Nephron progenitor cell (in vitro differentiated cells): ENCODE measurements at regions not wholly inside any gene's neighbourhood (a gene's known extent, or its start where the extent isn't known, plus 50 kb on each side); places are given as distances from the start of the nearest gene placed in this dataset.
"Not testable (repeated sequence)": the region's sequence is repeated elsewhere in the genome, so short reads cannot be mapped to it uniquely, and the experiment has no call there.

Experiments used
- DNase-seq: peaks from one replicate; pipeline ENCODE4 v3.0.0; 2021
- H3K27ac Mint-ChIP-seq: 2 replicates; pipeline ENCODE4 v1.8.0; 2021; ENCODE audit warnings: mild to moderate bottlenecking, moderate library complexity, mixed read lengths
- H3K27me3 Mint-ChIP-seq: 2 replicates; pipeline ENCODE4 v1.8.0; 2021; ENCODE audit warnings: mild to moderate bottlenecking, low read depth, mixed read lengths; ENCODE audit not compliant: poor library complexity
- H3K36me3 Mint-ChIP-seq: 2 replicates; pipeline ENCODE4 v1.8.0; 2021; ENCODE audit warnings: low read depth, mixed read lengths
- H3K4me1 Mint-ChIP-seq: 2 replicates; pipeline ENCODE4 v1.8.0; 2021; ENCODE audit warnings: mixed read lengths
- H3K4me3 Mint-ChIP-seq: 2 replicates; pipeline ENCODE4 v1.8.0; 2021; ENCODE audit warnings: mild to moderate bottlenecking, moderate library complexity, mixed read lengths
- H3K9me3 Mint-ChIP-seq: 2 replicates; pipeline ENCODE4 v1.8.0; 2021; ENCODE audit warnings: mild to moderate bottlenecking, moderate library complexity, mixed read lengths
- TF ChIP-seq, protein P1 (sequence below): fragments of 200-600 bp; sonication (generic); IDR thresholded peaks from 2 replicates; pipeline ENCODE4 v1.5.0; 2021; ENCODE audit warnings: antibody characterized with exemption

GRCh38 chr3:127440384-127440783, 150.1 kb downstream of the TPRA1 start:
- Mint-ChIP-seq H3K4me1 (no peaks in the 10 kb centered on the region), H3K36me3 (no peaks in the 10 kb centered on the region), H3K27me3 (peaks cover 17% of the 10 kb centered on the region), H3K9me3 (no peaks in the 10 kb centered on the region), H3K27ac (no peak overlapping the region), H3K4me3 (no peak overlapping the region)
- TF ChIP-seq, protein P1, sequence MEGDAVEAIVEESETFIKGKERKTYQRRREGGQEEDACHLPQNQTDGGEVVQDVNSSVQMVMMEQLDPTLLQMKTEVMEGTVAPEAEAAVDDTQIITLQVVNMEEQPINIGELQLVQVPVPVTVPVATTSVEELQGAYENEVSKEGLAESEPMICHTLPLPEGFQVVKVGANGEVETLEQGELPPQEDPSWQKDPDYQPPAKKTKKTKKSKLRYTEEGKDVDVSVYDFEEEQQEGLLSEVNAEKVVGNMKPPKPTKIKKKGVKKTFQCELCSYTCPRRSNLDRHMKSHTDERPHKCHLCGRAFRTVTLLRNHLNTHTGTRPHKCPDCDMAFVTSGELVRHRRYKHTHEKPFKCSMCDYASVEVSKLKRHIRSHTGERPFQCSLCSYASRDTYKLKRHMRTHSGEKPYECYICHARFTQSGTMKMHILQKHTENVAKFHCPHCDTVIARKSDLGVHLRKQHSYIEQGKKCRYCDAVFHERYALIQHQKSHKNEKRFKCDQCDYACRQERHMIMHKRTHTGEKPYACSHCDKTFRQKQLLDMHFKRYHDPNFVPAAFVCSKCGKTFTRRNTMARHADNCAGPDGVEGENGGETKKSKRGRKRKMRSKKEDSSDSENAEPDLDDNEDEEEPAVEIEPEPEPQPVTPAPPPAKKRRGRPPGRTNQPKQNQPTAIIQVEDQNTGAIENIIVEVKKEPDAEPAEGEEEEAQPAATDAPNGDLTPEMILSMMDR, result no peak
- DNase-seq, result no peak

- H3K4me1 Mint-ChIP-seq, result no peaks in the 10 kb centered on the region
- no peaks in the 10 kb centered on the region for H3K9me3 Mint-ChIP-seq
- H3K36me3 Mint-ChIP-seq, result no peaks in the 10 kb centered on the region
- no peak overlapping the region for H3K27ac Mint-ChIP-seq
- H3K27me3 Mint-ChIP-seq, result peaks cover 17% of the 10 kb centered on the region
- TF ChIP-seq, protein P1, result no peak
- no peak overlapping the region for H3K4me3 Mint-ChIP-seq
- DNase-seq, result no peak
Measured at GRCh38 chr3:127439621-127440020, 150.9 kb downstream of the TPRA1 start.

GRCh38 chr3:127438951-127439350, 151.1 kb upstream of the PRR20G start:
- Mint-ChIP-seq H3K4me1 (no peaks in the 10 kb centered on the region), H3K27me3 (peaks cover 17% of the 10 kb centered on the region), H3K4me3 (no peak overlapping the region), H3K36me3 (no peaks in the 10 kb centered on the region), H3K27ac (no peak overlapping the region), H3K9me3 (no peaks in the 10 kb centered on the region)
- TF ChIP-seq, protein P1, result no peak
- DNase-seq, result no peak

DNA sequence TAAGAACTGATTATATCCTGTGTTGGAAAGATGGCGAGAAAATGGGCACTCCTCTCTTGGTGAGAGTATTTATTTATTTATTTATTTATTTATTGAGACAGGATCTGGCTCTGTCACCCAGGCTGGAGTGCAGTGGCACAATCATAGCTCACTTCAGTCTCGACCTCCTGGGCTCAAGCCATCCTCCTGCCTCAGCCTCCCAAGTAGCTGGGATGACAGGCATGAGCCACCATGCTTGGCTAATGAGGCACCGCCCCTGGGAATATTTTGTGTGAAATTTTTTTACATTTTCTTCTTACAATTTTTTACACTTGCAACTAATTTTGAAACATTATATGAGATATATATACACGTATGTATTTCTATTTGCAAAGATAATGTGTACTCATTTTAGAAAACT, 150.5 kb upstream of the PRR20G start:
- no peak overlapping the region for H3K27ac Mint-ChIP-seq
- DNase-seq, result no peak
- H3K4me1 Mint-ChIP-seq, result no peaks in the 10 kb centered on the region
- no peak overlapping the region for H3K4me3 Mint-ChIP-seq
- H3K36me3 Mint-ChIP-seq, result no peaks in the 10 kb centered on the region
- TF ChIP-seq, protein P1, result no peak
- peaks cover 17% of the 10 kb centered on the region for H3K27me3 Mint-ChIP-seq
- H3K9me3 Mint-ChIP-seq, result no peaks in the 10 kb centered on the region

DNA sequence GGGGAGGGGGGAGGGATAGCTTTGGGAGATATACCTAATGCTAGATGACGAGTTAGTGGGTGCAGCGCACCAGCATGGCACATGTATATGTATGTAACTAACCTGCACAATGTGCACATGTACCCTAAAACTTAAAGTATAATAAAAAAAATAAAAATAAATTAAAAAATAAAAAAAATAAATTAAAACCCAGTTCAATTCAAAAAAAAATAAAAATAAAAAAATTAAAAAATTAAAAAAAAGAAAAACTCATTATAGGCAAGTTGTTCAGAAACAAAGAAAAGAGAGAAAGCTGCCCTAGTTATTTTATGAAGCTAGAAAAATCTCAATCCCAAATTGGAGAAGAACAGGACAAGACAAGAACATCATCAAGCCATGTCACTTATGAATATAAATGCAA, 147.5 kb upstream of the PRR20G start:
- not testable (repeated sequence) for H3K4me1 Mint-ChIP-seq, H3K9me3 Mint-ChIP-seq, H3K4me3 Mint-ChIP-seq, H3K36me3 Mint-ChIP-seq, H3K27ac Mint-ChIP-seq, DNase-seq
- H3K27me3 Mint-ChIP-seq, result peaks cover 16% of the 10 kb centered on the region

DNA sequence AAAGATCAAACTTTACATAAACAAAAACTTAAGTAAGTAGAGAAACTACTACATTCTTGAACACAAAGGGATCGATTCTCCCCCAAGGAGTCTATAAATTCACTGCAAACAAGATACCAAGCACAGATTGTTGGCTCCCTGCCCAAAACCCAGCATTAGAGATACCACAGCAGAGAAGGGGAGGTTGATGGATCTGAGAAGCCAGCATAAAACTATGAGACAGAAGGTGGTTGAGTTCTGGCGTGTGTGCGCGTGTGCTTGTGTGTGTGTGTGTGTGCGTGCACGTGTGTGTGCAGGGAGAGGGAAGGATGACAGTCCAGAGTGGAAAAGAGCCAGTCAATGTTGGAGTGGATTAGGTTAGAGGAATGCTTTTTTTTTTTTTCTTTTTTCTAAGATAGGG, 143.2 kb upstream of the PRR20G start:
- no peaks in the 10 kb centered on the region for H3K36me3 Mint-ChIP-seq
- H3K4me3 Mint-ChIP-seq, result no peak overlapping the region
- no peak for DNase-seq
- TF ChIP-seq, protein P1, result no peak
- H3K27me3 Mint-ChIP-seq, result peaks cover 22% of the 10 kb centered on the region
- H3K27ac Mint-ChIP-seq, result no peak overlapping the region
- H3K4me1 Mint-ChIP-seq, result peaks cover 21% of the 10 kb centered on the region
- no peaks in the 10 kb centered on the region for H3K9me3 Mint-ChIP-seq
